ENCODE measurements at regions not wholly inside any gene's neighbourhood (a gene's known extent, or its start where the extent isn't known, plus 50 kb on each side); places are given as distances from the start of the nearest gene placed in this dataset.

- no peak for TF ChIP-seq POLR2A (IDR thresholded peaks at IDR 0.05)
- TF ChIP-seq CTCF (IDR thresholded peaks at IDR 0.05): no peak
Measured at GRCh38 chr10:131031346-131031745, 280.2 kb downstream of the TCERG1L start.

Data from Peyer's patch (tissue), 4 donors.